HCT116 (cell line): ENCODE measurements at regions not wholly inside any gene's neighbourhood (a gene's known extent, or its start where the extent isn't known, plus 50 kb on each side); places are given as distances from the start of the nearest gene placed in this dataset.

ENCODE experiments used
- ATAC-seq: fragments of 200-7000 bp; cut with Tn5 transposase; 2 replicates; pipeline ENCODE4 v1.9.1; 2020; ENCODE audit warnings: mild to moderate bottlenecking, moderate library complexity
- BruUV-seq: library from RNA; stranded (reverse); fragments of 400-500 nt; replicated peaks from 2 replicates; lab custom pipeline; 2021; lab: Mats Ljungman, UMichigan
- CTCF ChIA-PET: fragments of 300-600 bp; sonication (Branson Sonifier 250); formaldehyde crosslinking; loops from one replicate; lab custom pipeline; 2021; ENCODE audit warnings: antibody characterized with exemption; lab: Charles Lee
- POLR2A ChIA-PET: fragments of 300-600, 350-600 bp; sonication (Branson Sonifier 250); formaldehyde crosslinking; loops from one replicate; lab custom pipeline; 2021; ENCODE audit warnings: antibody characterized with exemption; lab: Charles Lee
- RAD21 ChIA-PET, 2 experiments: fragments of 300-600 bp; sonication (Branson Sonifier 250); formaldehyde crosslinking; loops; one replicate each; lab custom pipeline; 2023; ENCODE audit warnings: low total read pairs in 2 of 2; ENCODE audit not compliant: uncharacterized antibody in 2 of 2, unreplicated experiment in 2 of 2, low non-redundant PET in 1 of 2; lab: Charles Lee
- DNase-seq: peaks from one replicate; pipeline ENCODE4 v3.0.0-alpha.2; 2010; ENCODE audit warnings: low read depth, low spot score
- H2AFZ ChIP-seq: fragments of 200-600 bp; shearing (Covaris generic), sonication (generic); 2 replicates; pipeline ENCODE4 v1.6.1; 2017; ENCODE audit warnings: low read depth, mixed run types, mixed read lengths, antibody characterized with exemption, low read length; ENCODE audit not compliant: poor library complexity, severe bottlenecking
- H3K27ac ChIP-seq: 2 replicates; pipeline ENCODE4 v1.5.1; 2012; ENCODE audit warnings: low read depth, low read length
- H3K27me3 ChIP-seq: fragments of 200-600 bp; sonication (generic); 2 replicates; pipeline ENCODE4 v1.6.1; 2016; ENCODE audit warnings: mixed run types, low read length, mixed read lengths; ENCODE audit not compliant: insufficient read depth
- H3K36me3 ChIP-seq, 2 experiments: fragments of 200-500 bp in 1 of 2; fragments of 200-600 bp in 1 of 2; sonication (Bioruptor generic) in 1 of 2; sonication (generic) in 1 of 2; 2 replicates each; pipeline versions ENCODE4 v1.5.1 to v1.6.1; 2014 to 2016; ENCODE audit warnings: low read length in 2 of 2, inconsistent platforms in 1 of 2, mixed read lengths in 1 of 2, mixed run types in 1 of 2; ENCODE audit not compliant: insufficient read depth in 2 of 2, control insufficient read depth in 1 of 2
- H3K4me1 ChIP-seq, 2 experiments: fragments of 200-600 bp in 1 of 2; sonication (generic) in 1 of 2; 2 replicates each; pipeline versions ENCODE4 v1.5.1 to v1.6.1; 2012 to 2017; ENCODE audit warnings: low read length in 2 of 2, inconsistent platforms in 1 of 2, mild to moderate bottlenecking in 1 of 2, mixed read lengths in 1 of 2, mixed run types in 1 of 2, moderate library complexity in 1 of 2; ENCODE audit not compliant: insufficient read depth in 2 of 2, control insufficient read depth in 1 of 2
- H3K4me2 ChIP-seq: fragments of 200-600 bp; sonication (generic); 2 replicates; pipeline ENCODE4 v1.6.1; 2017; ENCODE audit warnings: mixed run types, low read length, mixed read lengths
- H3K4me3 ChIP-seq, 2 experiments: fragments of 200-600 bp in 1 of 2; sonication (generic) in 1 of 2; replicated peaks in 1 of 2; 2 replicates each; pipeline ENCODE4 v1.5.1; 2011 to 2016; ENCODE audit warnings: low read length in 2 of 2, control low read depth in 1 of 2, low read depth in 1 of 2, mild to moderate bottlenecking in 1 of 2, mixed read lengths in 1 of 2, mixed run types in 1 of 2
- H3K79me2 ChIP-seq: fragments of 200-600 bp; sonication (generic); 2 replicates; pipeline ENCODE4 v1.6.1; 2017; ENCODE audit warnings: mild to moderate bottlenecking, mixed run types, low read length, moderate library complexity, mixed read lengths; ENCODE audit not compliant: insufficient read depth
- H3K9ac ChIP-seq: fragments of 200-600 bp; sonication (generic); 2 replicates; pipeline ENCODE4 v1.6.1; 2016; ENCODE audit warnings: low read length, mixed read lengths
- H3K9me2 ChIP-seq: fragments of 200-600 bp; sonication (generic), shearing (Covaris generic); 2 replicates; pipeline ENCODE4 v1.6.1; 2017; ENCODE audit warnings: mixed run types, mild to moderate bottlenecking, moderate library complexity; ENCODE audit not compliant: insufficient read depth
- H3K9me3 ChIP-seq, 2 experiments: fragments of 200-500 bp in 1 of 2; fragments of 200-600 bp in 1 of 2; sonication (Bioruptor generic) in 1 of 2; sonication (generic) in 1 of 2; 2 replicates each; pipeline ENCODE4 v1.6.1; 2014 to 2017; ENCODE audit warnings: low read length in 2 of 2, mixed read lengths in 2 of 2, inconsistent platforms in 1 of 2, low read depth in 1 of 2, mild to moderate bottlenecking in 1 of 2, mixed run types in 1 of 2, moderate library complexity in 1 of 2; ENCODE audit not compliant: control insufficient read depth in 1 of 2, insufficient read depth in 1 of 2
- H4K20me1 ChIP-seq: fragments of 200-600 bp; sonication (generic), shearing (Covaris generic); 2 replicates; pipeline ENCODE4 v1.6.1; 2017; ENCODE audit warnings: mixed run types, mild to moderate bottlenecking, moderate library complexity; ENCODE audit not compliant: insufficient read depth
- CBX3 ChIP-seq: IDR thresholded peaks from 2 replicates; pipeline ENCODE4 v1.6.1; 2012; ENCODE audit warnings: low read depth
- EGR1 ChIP-seq: IDR thresholded peaks from 2 replicates; pipeline ENCODE4 v1.6.1; 2012; ENCODE audit warnings: low read depth
- ELF1 ChIP-seq: IDR thresholded peaks from 2 replicates; pipeline ENCODE4 v1.6.1; 2012; ENCODE audit warnings: low read depth, borderline replicate concordance
- EZH2 ChIP-seq: fragments of 200-600 bp; sonication (generic); IDR thresholded peaks from 2 replicates; pipeline ENCODE4 v1.6.1; 2017; ENCODE audit warnings: antibody characterized with exemption, mixed run types
- EZH2phosphoT487 ChIP-seq: fragments of 200-600 bp; IDR thresholded peaks from 2 replicates; pipeline ENCODE4 v1.6.1; 2018; ENCODE audit warnings: antibody characterized with exemption, borderline replicate concordance
- FOSL1 ChIP-seq: IDR thresholded peaks from 2 replicates; pipeline ENCODE4 v1.6.1; 2012; ENCODE audit warnings: low read depth
- JUND ChIP-seq: IDR thresholded peaks from 2 replicates; pipeline ENCODE4 v1.6.1; 2012
- RAD21 ChIP-seq: IDR thresholded peaks from 2 replicates; pipeline ENCODE4 v1.6.1; 2012; ENCODE audit warnings: low read depth, mild to moderate bottlenecking
- SIN3A ChIP-seq: IDR thresholded peaks from 2 replicates; pipeline ENCODE4 v1.6.1; 2012; ENCODE audit warnings: low read depth
- TCF7L2 ChIP-seq: IDR thresholded peaks from 2 replicates; pipeline ENCODE4 v1.7.0; 2011; ENCODE audit warnings: borderline replicate concordance, inconsistent platforms; ENCODE audit not compliant: insufficient read depth, insufficient read length; ENCODE audit errors: extremely low read depth
- YY1 ChIP-seq: IDR thresholded peaks from 2 replicates; pipeline ENCODE4 v1.6.1; 2011; ENCODE audit warnings: low read length, low read depth, moderate library complexity, mild to moderate bottlenecking; ENCODE audit not compliant: insufficient replicate concordance; ENCODE audit errors: extremely low read depth
- ZFX ChIP-seq: fragments of 450-650 bp; IDR thresholded peaks from 2 replicates; pipeline ENCODE4 v1.6.1; 2017
- intact Hi-C: fragments of 100-400 bp; cut with micrococcal nuclease; formaldehyde crosslinking; loops from 2 replicates; pipeline ENCODE4 v1.10.0; 2022
- TF ChIP-seq, protein P1 (sequence below): IDR thresholded peaks from 2 replicates; pipeline ENCODE4 v1.6.1; 2012

DNA sequence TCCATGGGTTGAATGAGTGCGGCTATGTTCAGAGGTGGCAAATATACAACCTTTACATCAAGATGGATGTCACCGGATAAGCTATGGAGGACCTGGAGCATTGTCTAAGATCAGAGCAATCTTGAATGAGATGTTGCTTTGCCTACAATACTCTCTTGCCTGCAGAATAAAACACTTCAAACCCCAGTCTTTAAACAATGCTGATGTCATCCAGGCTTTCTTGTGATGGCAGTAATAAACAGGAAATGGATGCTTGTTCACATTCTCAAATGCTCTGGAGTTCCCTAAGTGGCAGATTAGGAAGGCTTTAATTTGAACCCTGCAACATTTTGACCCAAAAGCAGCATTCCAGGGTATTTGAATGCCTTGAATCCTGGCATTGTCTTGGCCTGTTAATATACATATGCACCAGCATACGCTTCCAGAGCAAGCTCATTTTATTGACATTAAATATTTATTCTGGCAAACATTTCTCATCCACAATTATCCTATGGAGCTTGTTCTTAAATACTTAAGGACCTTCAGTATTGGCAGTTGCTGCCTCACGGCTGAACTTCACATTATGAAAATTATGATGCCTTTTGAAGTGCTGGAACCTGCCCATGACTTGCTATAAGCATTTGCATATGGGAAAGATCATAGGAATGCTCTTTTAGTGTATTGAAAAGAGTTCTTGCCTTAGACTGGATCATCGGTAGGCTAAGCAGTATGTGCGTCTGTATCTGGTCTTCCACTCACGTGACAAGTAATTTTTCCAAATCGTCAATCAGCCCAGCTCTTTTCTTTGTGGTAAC, 422.7 kb downstream of the SIPA1L2 start:
- H3K79me2 ChIP-seq: no peaks in the 10 kb centered on the region
- no peak overlapping the region for H2AFZ ChIP-seq
- POLR2A ChIA-PET: no interaction called here
- H3K9me2 ChIP-seq: no peaks in the 10 kb centered on the region
- no peak overlapping the region for H3K4me3 ChIP-seq
- TF ChIP-seq EZH2phosphoT487: no peak
- TF ChIP-seq EGR1: no peak
- TF ChIP-seq FOSL1: no peak
- no peak for TF ChIP-seq TCF7L2
- TF ChIP-seq EZH2: no peak
- no peak for TF ChIP-seq YY1
- no peak for TF ChIP-seq CBX3
- TF ChIP-seq ELF1: no peak
- TF ChIP-seq SIN3A: no peak
- TF ChIP-seq ZFX: no peak
- no peak for TF ChIP-seq RAD21
- TF ChIP-seq, protein P1, sequence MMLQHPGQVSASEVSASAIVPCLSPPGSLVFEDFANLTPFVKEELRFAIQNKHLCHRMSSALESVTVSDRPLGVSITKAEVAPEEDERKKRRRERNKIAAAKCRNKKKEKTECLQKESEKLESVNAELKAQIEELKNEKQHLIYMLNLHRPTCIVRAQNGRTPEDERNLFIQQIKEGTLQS: no peak
- TF ChIP-seq JUND: no peak
- RAD21 ChIA-PET: no interaction called here
- intact Hi-C loops: no loop called here
- no peaks in the 10 kb centered on the region for H4K20me1 ChIP-seq
- CTCF ChIA-PET: no interaction called here
- no peak overlapping the region for H3K27ac ChIP-seq
- no peaks in the 10 kb centered on the region for H3K9me3 ChIP-seq
- H3K27me3 ChIP-seq: no peaks in the 10 kb centered on the region
- H3K9ac ChIP-seq: no peak overlapping the region
- H3K36me3 ChIP-seq: no peaks in the 10 kb centered on the region
- DNase-seq (no peak), ATAC-seq (no peak)
- no peaks in the 10 kb centered on the region for H3K4me1 ChIP-seq
- no peak overlapping the region for H3K4me2 ChIP-seq
- BruUV-seq: no TSS peak
